ENCODE measurements at regions not wholly inside any gene's neighbourhood (a gene's known extent, or its start where the extent isn't known, plus 50 kb on each side); places are given as distances from the start of the nearest gene placed in this dataset.

DNA sequence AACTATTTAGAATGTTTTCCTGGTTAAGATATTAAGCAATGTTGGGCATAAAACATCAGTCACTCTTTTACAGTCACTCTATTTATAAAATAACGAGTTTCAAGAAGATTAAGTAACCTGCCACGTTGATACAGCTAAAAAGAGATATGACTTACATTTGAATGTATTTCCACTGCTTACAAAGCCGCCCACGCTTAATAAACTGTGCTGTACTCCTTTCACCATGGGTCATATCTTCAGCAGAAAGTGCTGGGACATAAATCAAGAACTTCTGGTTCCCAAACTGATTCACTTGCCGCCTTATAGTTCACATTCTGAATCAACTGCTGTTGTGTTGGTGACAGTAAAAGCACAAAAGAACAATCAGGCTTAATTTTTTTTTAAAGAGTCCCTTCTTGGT lies 666.7 kb downstream of the NCAM2 start:
- Histone ChIP-seq H3K27me3 (ENCODE audit: insufficient read depth, low read length) (no peaks in the 10 kb centered on the region), H3K9me3 (ENCODE audit: control insufficient read depth in 1 of 2, insufficient read depth in 1 of 2, low read depth in 1 of 2, low read length in 2 of 2) (peaks cover 25 to 31% of the 10 kb centered on the region in 2 experiments; a peak in 3 of 4 replicates)
- CTCF ChIA-PET, result no interaction called here

GRCh38 chr21:21666689-21667088 lies 668.5 kb downstream of the NCAM2 start:
- CTCF ChIA-PET, result no interaction called here
- H3K27me3 ChIP-seq (ENCODE audit: insufficient read depth, low read length), result no peaks in the 10 kb centered on the region
- no peaks in the 10 kb centered on the region for H3K36me3 ChIP-seq (ENCODE audit: control insufficient read depth in 1 of 2, insufficient read depth in 2 of 2, low read length in 2 of 2)
- RAD21 ChIA-PET (ENCODE audit: low non-redundant PET in 1 of 2, low total read pairs in 2 of 2, uncharacterized antibody in 2 of 2, unreplicated experiment in 2 of 2), result no interaction called here
- no peak overlapping the region for H3K27ac ChIP-seq (ENCODE audit: low read depth, low read length)
- no TSS peak for BruUV-seq (replicated peaks)
- H4K20me1 ChIP-seq (ENCODE audit: insufficient read depth), result no peaks in the 10 kb centered on the region
- H3K4me2 ChIP-seq (ENCODE audit: low read length), result no peak overlapping the region
- H3K9me3 ChIP-seq (ENCODE audit: control insufficient read depth in 1 of 2, insufficient read depth in 1 of 2, low read depth in 1 of 2, low read length in 2 of 2), result peaks cover 23 to 30% of the 10 kb centered on the region in 2 experiments; a peak in 3 of 4 replicates
- intact Hi-C loops (cut with micrococcal nuclease), result no loop called here
- no peak overlapping the region for H3K9ac ChIP-seq (ENCODE audit: low read length)
- H3K9me2 ChIP-seq (ENCODE audit: insufficient read depth), result no peaks in the 10 kb centered on the region
- H3K4me3 ChIP-seq (replicated peaks in 1 of 2; ENCODE audit: low read depth in 1 of 2, low read length in 2 of 2), result no peak overlapping the region
- POLR2A ChIA-PET, result no interaction called here
- TF ChIP-seq JUND (IDR thresholded peaks at IDR 0.05) (no peak), POLR2AphosphoS5 (IDR thresholded peaks at IDR 0.05; ENCODE audit: low read depth, low read length) (no peak), ATF3 (IDR thresholded peaks at IDR 0.05) (no peak), ELF1 (IDR thresholded peaks at IDR 0.05; ENCODE audit: borderline replicate concordance, low read depth) (no peak), EZH2 (IDR thresholded peaks at IDR 0.05) (no peak), CBX3 (IDR thresholded peaks at IDR 0.05; ENCODE audit: low read depth) (no peak), SRF (IDR thresholded peaks at IDR 0.05; ENCODE audit: low read depth) (no peak), EZH2phosphoT487 (IDR thresholded peaks at IDR 0.05; ENCODE audit: borderline replicate concordance) (no peak), YY1 (IDR thresholded peaks at IDR 0.05; ENCODE audit: extremely low read depth, insufficient replicate concordance, low read depth, low read length) (no peak), FOSL1 (IDR thresholded peaks at IDR 0.05; ENCODE audit: low read depth) (no peak), ZBTB33 (IDR thresholded peaks at IDR 0.05; ENCODE audit: extremely low read depth, insufficient replicate concordance, low read length) (no peak), ZNF274 (IDR thresholded peaks at IDR 0.05; ENCODE audit: low read depth, low read length) (no peak)
- TF ChIP-seq, protein P1, sequence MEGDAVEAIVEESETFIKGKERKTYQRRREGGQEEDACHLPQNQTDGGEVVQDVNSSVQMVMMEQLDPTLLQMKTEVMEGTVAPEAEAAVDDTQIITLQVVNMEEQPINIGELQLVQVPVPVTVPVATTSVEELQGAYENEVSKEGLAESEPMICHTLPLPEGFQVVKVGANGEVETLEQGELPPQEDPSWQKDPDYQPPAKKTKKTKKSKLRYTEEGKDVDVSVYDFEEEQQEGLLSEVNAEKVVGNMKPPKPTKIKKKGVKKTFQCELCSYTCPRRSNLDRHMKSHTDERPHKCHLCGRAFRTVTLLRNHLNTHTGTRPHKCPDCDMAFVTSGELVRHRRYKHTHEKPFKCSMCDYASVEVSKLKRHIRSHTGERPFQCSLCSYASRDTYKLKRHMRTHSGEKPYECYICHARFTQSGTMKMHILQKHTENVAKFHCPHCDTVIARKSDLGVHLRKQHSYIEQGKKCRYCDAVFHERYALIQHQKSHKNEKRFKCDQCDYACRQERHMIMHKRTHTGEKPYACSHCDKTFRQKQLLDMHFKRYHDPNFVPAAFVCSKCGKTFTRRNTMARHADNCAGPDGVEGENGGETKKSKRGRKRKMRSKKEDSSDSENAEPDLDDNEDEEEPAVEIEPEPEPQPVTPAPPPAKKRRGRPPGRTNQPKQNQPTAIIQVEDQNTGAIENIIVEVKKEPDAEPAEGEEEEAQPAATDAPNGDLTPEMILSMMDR (IDR thresholded peaks at IDR 0.05 in 2 of 3, conservative IDR thresholded peaks at IDR 0.05 in 1 of 3; ENCODE audit: borderline replicate concordance in 1 of 3, insufficient read depth in 1 of 3, low read depth in 2 of 3, low read length in 2 of 3), result no peak
- H3K4me1 ChIP-seq (ENCODE audit: control insufficient read depth in 1 of 2, insufficient read depth in 2 of 2, low read length in 2 of 2), result no peaks in the 10 kb centered on the region
- no peak overlapping the region for H2AFZ ChIP-seq (ENCODE audit: low read depth, low read length, poor library complexity, severe bottlenecking)
- ATAC-seq, result no peak
- no peaks in the 10 kb centered on the region for H3K79me2 ChIP-seq (ENCODE audit: insufficient read depth, low read length)
- DNase-seq (ENCODE audit: low read depth, low spot score), result no peak

More for the DNA sequence above, 666.7 kb downstream of the NCAM2 start:
- no peaks in the 10 kb centered on the region for H3K4me1 ChIP-seq (ENCODE audit: control insufficient read depth in 1 of 2, insufficient read depth in 2 of 2, low read length in 2 of 2)
- H3K36me3 ChIP-seq (ENCODE audit: control insufficient read depth in 1 of 2, insufficient read depth in 2 of 2, low read length in 2 of 2), result no peaks in the 10 kb centered on the region
- H2AFZ ChIP-seq (ENCODE audit: low read depth, low read length, poor library complexity, severe bottlenecking), result no peak overlapping the region
- ChIA-PET POLR2A (no interaction called here), RAD21 (ENCODE audit: low non-redundant PET in 1 of 2, low total read pairs in 2 of 2, uncharacterized antibody in 2 of 2, unreplicated experiment in 2 of 2) (no interaction called here)
- no peak overlapping the region for H3K4me3 ChIP-seq (replicated peaks in 1 of 2; ENCODE audit: low read depth in 1 of 2, low read length in 2 of 2)
- H3K9ac ChIP-seq (ENCODE audit: low read length), result no peak overlapping the region
- H3K9me2 ChIP-seq (ENCODE audit: insufficient read depth), result no peaks in the 10 kb centered on the region
- ATAC-seq, result no peak
- H3K4me2 ChIP-seq (ENCODE audit: low read length), result no peak overlapping the region
- H3K79me2 ChIP-seq (ENCODE audit: insufficient read depth, low read length), result no peaks in the 10 kb centered on the region
- DNase-seq (ENCODE audit: low read depth, low spot score), result no peak
- TF ChIP-seq ATF3 (IDR thresholded peaks at IDR 0.05), result no peak
- no peak for TF ChIP-seq SRF (IDR thresholded peaks at IDR 0.05; ENCODE audit: low read depth)
- TF ChIP-seq ZFX (IDR thresholded peaks at IDR 0.05), result no peak
- intact Hi-C loops (cut with micrococcal nuclease), result no loop called here
- BruUV-seq (replicated peaks), result no TSS peak
- no peaks in the 10 kb centered on the region for H4K20me1 ChIP-seq (ENCODE audit: insufficient read depth)
- no peak overlapping the region for H3K27ac ChIP-seq (ENCODE audit: low read depth, low read length)

Data from HCT116 (cell line).